K562 (cell line): ENCODE measurements at regions not wholly inside any gene's neighbourhood (a gene's known extent, or its start where the extent isn't known, plus 50 kb on each side); places are given as distances from the start of the nearest gene placed in this dataset.

ENCODE experiments used
- ATAC-seq: fragments of 200-7000 bp; cut with Tn5 transposase; 3 replicates; pipeline ENCODE4 v1.9.1; 2020; ENCODE audit warnings: moderate library complexity
- BruUV-seq: library from RNA; stranded (reverse); fragments of 400-500 nt; replicated peaks from 2 replicates; lab custom pipeline; 2021; lab: Mats Ljungman, UMichigan
- CTCF ChIA-PET: fragments of 300-600 bp; formaldehyde crosslinking; extraction: SDS; loops from one replicate; lab custom pipeline; 2021; ENCODE audit warnings: low intra/inter-chr PET ratio; lab: Yijun Ruan, JAX
- POLR2A ChIA-PET: fragments of 300-600, 350-650 bp; sonication (Branson Sonifier 250); formaldehyde crosslinking; extraction: SDS; loops from one replicate; lab custom pipeline; 2021; ENCODE audit warnings: antibody characterized with exemption, inconsistent platforms; lab: Yijun Ruan, JAX
- DNase-seq, 4 experiments: peaks; one replicate each; pipeline versions ENCODE4 v3.0.0 to v3.0.0-alpha.2; 2011 to 2018; ENCODE audit warnings: low spot score in 3 of 4, mixed read lengths in 3 of 4; ENCODE audit errors: extremely low read depth in 1 of 4
- FAIRE-seq: peaks from 2 replicates; lab custom pipeline; 2011; peaks lifted over from hg19 to GRCh38; lab: Jason Lieb, UNC
- H2AFZ ChIP-seq: 2 replicates; pipeline ENCODE4 v1.6.0; 2011; ENCODE audit warnings: low read depth, low read length, control low read depth, inconsistent platforms
- H3K27ac ChIP-seq: fragments of 200-600 bp; 3 replicates; pipeline ENCODE4 v1.8.0; 2011; ENCODE audit warnings: low read depth, mild to moderate bottlenecking, control low read depth, inconsistent platforms, low read length, moderate library complexity, mixed read lengths; ENCODE audit errors: extremely low read depth
- H3K27me3 ChIP-seq, 2 experiments: fragments of 300-600 bp in 1 of 2; 2 replicates in 1 of 2; 3 replicates in 1 of 2; pipeline versions ENCODE4 v1.6.0 to v1.8.0; 2011; ENCODE audit warnings: inconsistent platforms in 2 of 2, low read length in 2 of 2, mild to moderate bottlenecking in 1 of 2, mixed read lengths in 1 of 2, moderate library complexity in 1 of 2; ENCODE audit not compliant: control insufficient read depth in 2 of 2, insufficient read depth in 2 of 2
- H3K36me3 ChIP-seq: fragments of 300-600 bp; 3 replicates; pipeline ENCODE4 v1.8.0; 2011; ENCODE audit warnings: mild to moderate bottlenecking, low read length, inconsistent platforms; ENCODE audit not compliant: control insufficient read depth, insufficient read depth
- H3K4me1 ChIP-seq, 2 experiments: fragments of 200-600 bp in 1 of 2; replicated peaks in 1 of 2; 2 replicates in 1 of 2; 3 replicates in 1 of 2; pipeline versions ENCODE4 v1.5.1 to v1.8.0; 2011; ENCODE audit warnings: inconsistent platforms in 2 of 2, low read length in 2 of 2, mild to moderate bottlenecking in 1 of 2, mixed read lengths in 1 of 2, moderate library complexity in 1 of 2; ENCODE audit not compliant: control insufficient read depth in 2 of 2, insufficient read depth in 2 of 2
- H3K4me2 ChIP-seq: 2 replicates; pipeline ENCODE4 v1.6.1; 2011; ENCODE audit warnings: low read length, control low read depth, inconsistent platforms, mixed read lengths; ENCODE audit not compliant: insufficient read depth
- H3K4me3 ChIP-seq: fragments of 200-600 bp; sonication (generic), shearing (Covaris generic); 2 replicates; pipeline ENCODE4 v1.5.1; 2016; ENCODE audit warnings: control low read depth, inconsistent platforms
- H3K79me2 ChIP-seq: fragments of 200-600 bp; 3 replicates; pipeline ENCODE4 v1.8.0; 2011; ENCODE audit warnings: low read length, inconsistent platforms; ENCODE audit not compliant: control insufficient read depth, insufficient read depth
- H3K9ac ChIP-seq, 2 experiments: 2 replicates each; pipeline versions ENCODE4 v1.6.0 to v1.6.1; 2011; ENCODE audit warnings: low read depth in 2 of 2, low read length in 2 of 2, control low read depth in 1 of 2, inconsistent platforms in 1 of 2, mild to moderate bottlenecking in 1 of 2, mixed read lengths in 1 of 2; ENCODE audit not compliant: insufficient read depth in 1 of 2
- H3K9me1 ChIP-seq: one replicate; pipeline ENCODE4 v1.6.0; 2011; ENCODE audit warnings: inconsistent platforms, mild to moderate bottlenecking, low read length, moderate library complexity; ENCODE audit not compliant: control insufficient read depth, insufficient read depth
- H3K9me3 ChIP-seq: replicated peaks from 2 replicates; pipeline ENCODE4 v1.5.1; 2011; ENCODE audit warnings: low read depth, low read length, inconsistent platforms; ENCODE audit not compliant: control insufficient read depth, insufficient read depth
- H4K20me1 ChIP-seq: replicated peaks from 2 replicates; pipeline ENCODE4 v1.6.1; 2011; ENCODE audit warnings: low read length, inconsistent platforms, mixed read lengths; ENCODE audit not compliant: control insufficient read depth, insufficient read depth
- BRF1 ChIP-seq: IDR thresholded peaks from 3 replicates; pipeline ENCODE4 v1.6.1; 2011; ENCODE audit warnings: borderline replicate concordance, mild to moderate bottlenecking; ENCODE audit not compliant: insufficient read length; ENCODE audit errors: extremely low read depth
- CBFA2T2 ChIP-seq: fragments of 450-650 bp; conservative IDR thresholded peaks from 2 replicates; pipeline ENCODE4 v1.6.1; 2017; ENCODE audit warnings: mild to moderate bottlenecking
- CCAR2 ChIP-seq: fragments of 200-400 bp; formaldehyde crosslinking; IDR thresholded peaks from 2 replicates; pipeline ENCODE4 v1.6.1; 2017; ENCODE audit warnings: mild to moderate bottlenecking, low read depth, low read length
- E2F1 ChIP-seq: sonication (generic); formaldehyde crosslinking; IDR thresholded peaks from 2 replicates; pipeline ENCODE4 v1.8.1; 2023; ENCODE audit warnings: mild to moderate bottlenecking, missing genetic modification reagents, moderate library complexity
- HNRNPH1 ChIP-seq: fragments of 200-400 bp; formaldehyde crosslinking; optimal IDR thresholded peaks from 2 replicates; pipeline ENCODE3; 2017; ENCODE audit warnings: low read depth, mild to moderate bottlenecking, low read length, moderate library complexity
- RBM14 ChIP-seq: fragments of 200-400 bp; formaldehyde crosslinking; IDR thresholded peaks from 2 replicates; pipeline ENCODE4 v1.6.1; 2018; ENCODE audit warnings: low read depth, mild to moderate bottlenecking, low read length, moderate library complexity, borderline replicate concordance; ENCODE audit not compliant: insufficient read depth
- TRIM28 ChIP-seq: fragments of 450-650 bp; IDR thresholded peaks from 2 replicates; pipeline ENCODE4 v1.6.1; 2017
- U2AF2 ChIP-seq: fragments of 200-400 bp; formaldehyde crosslinking; optimal IDR thresholded peaks from 2 replicates; pipeline ENCODE3; 2017; ENCODE audit warnings: low read depth, mild to moderate bottlenecking, low read length
- ZNF124 ChIP-seq: sonication (generic); formaldehyde crosslinking; IDR thresholded peaks from 2 replicates; pipeline ENCODE4 v1.8.1; 2022; ENCODE audit warnings: missing genetic modification reagents
- ZNF174 ChIP-seq: fragments of 250-450 bp; sonication (Bioruptor Pico); IDR thresholded peaks from 2 replicates; pipeline ENCODE4 v1.4.0; 2020; ENCODE audit warnings: mild to moderate bottlenecking
- ZNF239 ChIP-seq: fragments of 250-450 bp; sonication (Bioruptor Pico); IDR thresholded peaks from 2 replicates; pipeline ENCODE4 v1.4.0; 2020; ENCODE audit warnings: mild to moderate bottlenecking
- ZNF354B ChIP-seq: fragments of 250-450 bp; sonication (Bioruptor Pico); IDR thresholded peaks from 2 replicates; pipeline ENCODE4 v1.4.0; 2020
- ZNF444 ChIP-seq: fragments of 250-450 bp; sonication (Bioruptor Pico); IDR thresholded peaks from 2 replicates; pipeline ENCODE4 v1.4.0; 2020; ENCODE audit warnings: mild to moderate bottlenecking, moderate library complexity
- WGBS: fragments of 100-300 bp; shearing (Covaris generic); methylation state at CpG from one replicate; pipeline ENCODE4 v1.1.6; 2016; ENCODE audit warnings: low coverage, mixed read lengths; ENCODE audit not compliant: insufficient coverage; ENCODE audit errors: missing lambda C conversion rate; 5-methylcytosine and 5-hydroxymethylcytosine counted together
- in situ Hi-C: fragments of 300-500 bp; cut with MboI; formaldehyde crosslinking; loops from 4 replicates; pipeline ENCODE4 v1.15.0; 2018; ENCODE audit warnings: inconsistent platforms, mixed read lengths
- intact Hi-C: fragments of 100-400 bp; cut with micrococcal nuclease; formaldehyde crosslinking; loops from 2 replicates; pipeline ENCODE4 v1.14.2; 2022
- TF ChIP-seq, protein P1 (sequence below): sonication (generic); formaldehyde crosslinking; IDR thresholded peaks from 2 replicates; pipeline ENCODE4 v1.8.0; 2022; ENCODE audit warnings: mild to moderate bottlenecking, missing genetic modification reagents
- TF ChIP-seq, protein P2 (sequence below): sonication (generic); formaldehyde crosslinking; IDR thresholded peaks from 2 replicates; pipeline ENCODE4 v1.8.1; 2023; ENCODE audit warnings: mild to moderate bottlenecking, missing genetic modification reagents

DNA sequence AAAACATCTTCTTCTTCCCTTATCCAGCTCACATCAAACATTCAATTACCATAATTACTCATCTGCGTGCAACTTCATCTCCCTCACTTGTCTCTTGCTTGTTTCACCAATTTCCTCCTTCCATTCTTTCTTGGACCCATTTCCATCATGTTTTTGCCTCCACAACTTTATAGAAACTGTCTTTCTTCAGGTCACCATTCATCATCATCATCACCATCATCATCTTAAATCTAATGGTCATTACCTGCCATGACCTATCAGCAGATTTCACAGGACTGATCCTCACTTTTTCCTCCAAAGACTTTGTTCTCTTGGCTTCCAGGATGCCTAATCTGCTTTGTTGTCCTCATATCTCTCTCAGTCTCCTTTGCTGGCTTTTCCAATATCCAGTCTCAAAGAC is 495.6 kb downstream of the DNAH5 start:
- DNase-seq (no peak), ATAC-seq (no peak)
- Histone ChIP-seq H3K4me1 (no peaks in the 10 kb centered on the region), H3K27ac (no peak overlapping the region), H3K9ac (no peak overlapping the region), H4K20me1 (no peaks in the 10 kb centered on the region), H2AFZ (no peak overlapping the region)
- BruUV-seq: no TSS peak
- POLR2A ChIA-PET: no interaction called here
- TF ChIP-seq TRIM28: no peak
- TF ChIP-seq U2AF2: no peak
- no peak for TF ChIP-seq ZNF239 (CRISPR knock-in tag)
- no peak for TF ChIP-seq E2F1 (CRISPR knock-in tag)
- TF ChIP-seq, all 486 proteins: peak for 0
- in situ Hi-C loops (no loop called here), intact Hi-C loops (no loop called here)
- H3K9me1 ChIP-seq: no peaks in the 10 kb centered on the region
- H3K36me3 ChIP-seq: no peaks in the 10 kb centered on the region
- 0% methylated on average over 1 of the region's 1 CpG for WGBS
- FAIRE-seq: no peak
- H3K79me2 ChIP-seq: no peaks in the 10 kb centered on the region
- CTCF ChIA-PET: no interaction called here
- H3K9me3 ChIP-seq: no peaks in the 10 kb centered on the region; the same call in 1 of the 2 replicates
- no peak overlapping the region for H3K4me2 ChIP-seq
- no peak overlapping the region for H3K4me3 ChIP-seq
- H3K27me3 ChIP-seq: no peaks in the 10 kb centered on the region

DNA sequence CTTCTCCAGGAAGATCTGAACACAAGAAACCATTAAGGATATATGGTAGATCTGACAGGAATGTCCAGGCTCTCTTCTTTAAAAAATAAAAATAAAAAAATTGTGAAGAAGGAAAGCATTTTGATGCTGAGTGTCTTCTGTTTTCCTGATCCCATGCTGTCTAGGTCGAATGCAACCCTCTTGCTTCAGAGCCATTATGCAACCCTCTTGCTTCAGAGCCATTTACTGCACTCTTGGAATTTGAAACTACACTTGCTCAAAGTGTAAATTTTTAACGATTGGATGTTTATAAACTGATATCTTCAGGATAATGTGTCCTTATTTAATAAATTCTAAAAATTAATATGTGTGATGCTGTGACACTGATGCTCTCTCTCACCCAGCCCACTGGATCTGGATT is 505.1 kb downstream of the DNAH5 start:
- Histone ChIP-seq H3K9ac (no peak overlapping the region), H3K27me3 (no peaks in the 10 kb centered on the region), H2AFZ (no peak overlapping the region), H3K27ac (no peak overlapping the region), H3K4me3 (no peak overlapping the region), H3K9me1 (no peaks in the 10 kb centered on the region), H3K4me2 (no peak overlapping the region), H3K36me3 (no peaks in the 10 kb centered on the region), H3K9me3 (no peaks in the 10 kb centered on the region; the same call in 1 of the 2 replicates), H4K20me1 (no peaks in the 10 kb centered on the region), H3K4me1 (no peaks in the 10 kb centered on the region), H3K79me2 (no peaks in the 10 kb centered on the region)
- no TSS peak for BruUV-seq
- WGBS: 0% methylated on average over 2 of the region's 2 CpGs
- no peak for DNase-seq
- FAIRE-seq: no peak
- POLR2A ChIA-PET: no interaction called here
- no peak for ATAC-seq
- intact Hi-C loops: no loop called here
- in situ Hi-C loops: no loop called here
- CTCF ChIA-PET: no interaction called here
- no peak for TF ChIP-seq RBM14
- TF ChIP-seq BRF1: no peak
- no peak for TF ChIP-seq CCAR2
- TF ChIP-seq, protein P1, sequence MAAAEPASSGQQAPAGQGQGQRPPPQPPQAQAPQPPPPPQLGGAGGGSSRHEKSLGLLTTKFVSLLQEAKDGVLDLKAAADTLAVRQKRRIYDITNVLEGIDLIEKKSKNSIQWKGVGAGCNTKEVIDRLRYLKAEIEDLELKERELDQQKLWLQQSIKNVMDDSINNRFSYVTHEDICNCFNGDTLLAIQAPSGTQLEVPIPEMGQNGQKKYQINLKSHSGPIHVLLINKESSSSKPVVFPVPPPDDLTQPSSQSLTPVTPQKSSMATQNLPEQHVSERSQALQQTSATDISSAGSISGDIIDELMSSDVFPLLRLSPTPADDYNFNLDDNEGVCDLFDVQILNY (CRISPR knock-in tag): no peak
- TF ChIP-seq HNRNPH1: no peak
- no peak for TF ChIP-seq ZNF124
- TF ChIP-seq ZNF354B (CRISPR knock-in tag): no peak
- TF ChIP-seq ZNF444 (CRISPR knock-in tag): no peak
- TF ChIP-seq, protein P2, sequence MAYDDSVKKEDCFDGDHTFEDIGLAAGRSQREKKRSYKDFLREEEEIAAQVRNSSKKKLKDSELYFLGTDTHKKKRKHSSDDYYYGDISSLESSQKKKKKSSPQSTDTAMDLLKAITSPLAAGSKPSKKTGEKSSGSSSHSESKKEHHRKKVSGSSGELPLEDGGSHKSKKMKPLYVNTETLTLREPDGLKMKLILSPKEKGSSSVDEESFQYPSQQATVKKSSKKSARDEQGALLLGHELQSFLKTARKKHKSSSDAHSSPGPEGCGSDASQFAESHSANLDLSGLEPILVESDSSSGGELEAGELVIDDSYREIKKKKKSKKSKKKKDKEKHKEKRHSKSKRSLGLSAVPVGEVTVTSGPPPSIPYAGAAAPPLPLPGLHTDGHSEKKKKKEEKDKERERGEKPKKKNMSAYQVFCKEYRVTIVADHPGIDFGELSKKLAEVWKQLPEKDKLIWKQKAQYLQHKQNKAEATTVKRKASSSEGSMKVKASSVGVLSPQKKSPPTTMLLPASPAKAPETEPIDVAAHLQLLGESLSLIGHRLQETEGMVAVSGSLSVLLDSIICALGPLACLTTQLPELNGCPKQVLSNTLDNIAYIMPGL (CRISPR knock-in tag): no peak
- TF ChIP-seq ZNF174 (CRISPR knock-in tag): no peak
- no peak for TF ChIP-seq CBFA2T2
